Panc1 (cell line): ENCODE measurements at regions not wholly inside any gene's neighbourhood (a gene's known extent, or its start where the extent isn't known, plus 50 kb on each side); places are given as distances from the start of the nearest gene placed in this dataset.

Source experiments
- TCF7L2 ChIP-seq: IDR thresholded peaks from 2 replicates; pipeline ENCODE4 v1.6.1; 2011; ENCODE audit warnings: mild to moderate bottlenecking, low read depth, low read length, inconsistent platforms
- TF ChIP-seq, protein P1 (sequence below): fragments of 450-650 bp; IDR thresholded peaks from 2 replicates; pipeline ENCODE4 v1.5.1; 2017; ENCODE audit warnings: mild to moderate bottlenecking

DNA sequence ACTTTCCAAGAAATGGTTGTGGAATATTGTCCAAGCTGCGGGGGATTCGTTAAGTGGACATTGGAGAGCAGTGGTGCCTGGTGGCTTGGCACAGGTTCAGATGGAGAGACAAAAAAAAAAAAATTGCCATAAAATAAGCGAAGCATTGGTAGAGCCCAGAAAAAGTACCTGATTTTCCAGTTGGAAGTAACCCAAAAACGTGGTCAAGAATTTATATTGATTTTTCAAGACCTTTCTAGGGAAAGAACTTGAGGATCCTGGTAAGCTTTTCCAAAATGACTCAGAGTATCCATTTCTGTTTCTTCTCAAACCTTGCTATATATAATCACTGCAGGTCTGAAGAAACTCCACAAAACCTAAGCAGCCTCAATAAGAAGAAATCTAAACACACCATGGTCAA is 94.6 kb downstream of the ING1 start:
- TF ChIP-seq, protein P1, sequence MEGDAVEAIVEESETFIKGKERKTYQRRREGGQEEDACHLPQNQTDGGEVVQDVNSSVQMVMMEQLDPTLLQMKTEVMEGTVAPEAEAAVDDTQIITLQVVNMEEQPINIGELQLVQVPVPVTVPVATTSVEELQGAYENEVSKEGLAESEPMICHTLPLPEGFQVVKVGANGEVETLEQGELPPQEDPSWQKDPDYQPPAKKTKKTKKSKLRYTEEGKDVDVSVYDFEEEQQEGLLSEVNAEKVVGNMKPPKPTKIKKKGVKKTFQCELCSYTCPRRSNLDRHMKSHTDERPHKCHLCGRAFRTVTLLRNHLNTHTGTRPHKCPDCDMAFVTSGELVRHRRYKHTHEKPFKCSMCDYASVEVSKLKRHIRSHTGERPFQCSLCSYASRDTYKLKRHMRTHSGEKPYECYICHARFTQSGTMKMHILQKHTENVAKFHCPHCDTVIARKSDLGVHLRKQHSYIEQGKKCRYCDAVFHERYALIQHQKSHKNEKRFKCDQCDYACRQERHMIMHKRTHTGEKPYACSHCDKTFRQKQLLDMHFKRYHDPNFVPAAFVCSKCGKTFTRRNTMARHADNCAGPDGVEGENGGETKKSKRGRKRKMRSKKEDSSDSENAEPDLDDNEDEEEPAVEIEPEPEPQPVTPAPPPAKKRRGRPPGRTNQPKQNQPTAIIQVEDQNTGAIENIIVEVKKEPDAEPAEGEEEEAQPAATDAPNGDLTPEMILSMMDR, result no peak
- no peak for TF ChIP-seq TCF7L2
